Fibroblast of skin of right biceps (primary cell): ENCODE measurements at regions not wholly inside any gene's neighbourhood (a gene's known extent, or its start where the extent isn't known, plus 50 kb on each side); places are given as distances from the start of the nearest gene placed in this dataset.

Source experiments
- DNase-seq: peaks from one replicate; pipeline ENCODE4 v3.0.0-alpha.2; 2013

DNA sequence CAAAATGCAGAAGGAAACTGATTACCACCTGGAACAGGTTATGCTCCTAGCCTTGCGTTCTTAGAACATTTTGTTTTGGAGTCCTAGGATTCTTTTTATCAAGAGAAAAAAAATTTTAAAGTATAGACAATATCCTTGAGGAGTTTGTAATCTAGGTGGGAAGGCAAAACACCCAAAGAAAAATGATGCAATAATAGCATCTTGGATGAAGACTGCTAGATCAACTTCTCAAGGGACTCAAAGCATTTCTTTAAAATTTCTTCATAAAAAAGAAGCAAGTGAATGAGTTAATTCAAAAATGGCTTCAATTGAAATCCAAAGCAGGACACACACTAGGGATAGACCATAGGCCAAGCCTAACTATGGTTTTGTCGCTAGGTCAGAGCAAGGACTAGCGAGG lies 515.8 kb upstream of the ZFHX3 start:
- DNase-seq: no peak

GRCh38 chr16:73560497-73560896 lies 512.6 kb upstream of the ZFHX3 start:
- DNase-seq: no peak

DNA sequence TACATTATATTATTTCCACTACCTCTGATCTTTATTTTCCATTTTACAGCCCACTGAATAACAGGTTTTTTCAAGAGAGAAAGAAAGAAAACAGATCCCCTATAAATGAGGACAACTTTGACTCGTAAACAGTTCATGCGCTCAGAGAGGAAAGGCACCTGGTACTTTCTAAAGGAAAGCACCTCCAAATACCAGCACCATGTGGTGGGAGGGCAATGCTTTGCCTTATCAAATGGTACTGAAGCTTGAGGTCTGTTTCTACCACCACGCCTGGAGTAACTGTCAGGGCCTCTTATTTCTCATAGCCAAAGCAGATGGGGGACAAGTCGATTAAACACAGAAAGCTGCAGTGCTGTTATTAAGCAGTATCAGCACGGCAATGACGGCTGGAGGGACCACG lies 510.3 kb upstream of the ZFHX3 start:
- DNase-seq: no peak

DNA sequence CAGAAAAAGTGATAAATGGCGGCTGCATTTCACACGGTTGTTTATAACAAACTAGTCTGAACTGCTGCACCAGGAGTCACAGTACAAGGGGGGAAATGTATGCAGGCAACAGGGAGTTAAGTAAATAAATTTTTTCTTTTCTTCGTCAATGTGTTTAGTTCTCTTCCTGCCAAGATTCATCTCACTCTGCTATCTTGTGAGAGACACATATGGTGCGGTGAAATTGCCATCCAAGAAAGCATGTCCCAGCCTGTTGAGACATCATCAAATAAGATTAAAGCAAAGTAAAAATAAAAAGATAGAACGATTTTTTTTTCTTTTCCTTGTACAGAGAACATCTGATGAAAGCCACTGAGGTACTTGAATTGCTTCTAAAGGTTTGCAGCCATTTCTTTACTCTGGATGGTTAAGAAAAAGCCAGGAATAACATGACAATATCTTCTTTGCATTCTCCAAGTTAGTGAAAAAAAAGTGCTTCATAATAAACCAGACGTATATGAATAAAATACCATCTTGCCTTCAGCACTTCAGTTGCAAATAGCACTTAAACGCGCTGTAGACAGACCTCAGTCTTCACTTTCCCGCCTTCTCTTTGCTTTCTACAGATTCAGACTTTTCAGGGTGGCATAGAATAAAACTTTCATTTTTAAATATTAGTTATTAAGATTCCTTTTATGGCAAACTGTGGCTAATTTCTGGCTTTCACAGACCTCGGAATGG lies 506.2 kb upstream of the ZFHX3 start:
- no peak for DNase-seq

DNA sequence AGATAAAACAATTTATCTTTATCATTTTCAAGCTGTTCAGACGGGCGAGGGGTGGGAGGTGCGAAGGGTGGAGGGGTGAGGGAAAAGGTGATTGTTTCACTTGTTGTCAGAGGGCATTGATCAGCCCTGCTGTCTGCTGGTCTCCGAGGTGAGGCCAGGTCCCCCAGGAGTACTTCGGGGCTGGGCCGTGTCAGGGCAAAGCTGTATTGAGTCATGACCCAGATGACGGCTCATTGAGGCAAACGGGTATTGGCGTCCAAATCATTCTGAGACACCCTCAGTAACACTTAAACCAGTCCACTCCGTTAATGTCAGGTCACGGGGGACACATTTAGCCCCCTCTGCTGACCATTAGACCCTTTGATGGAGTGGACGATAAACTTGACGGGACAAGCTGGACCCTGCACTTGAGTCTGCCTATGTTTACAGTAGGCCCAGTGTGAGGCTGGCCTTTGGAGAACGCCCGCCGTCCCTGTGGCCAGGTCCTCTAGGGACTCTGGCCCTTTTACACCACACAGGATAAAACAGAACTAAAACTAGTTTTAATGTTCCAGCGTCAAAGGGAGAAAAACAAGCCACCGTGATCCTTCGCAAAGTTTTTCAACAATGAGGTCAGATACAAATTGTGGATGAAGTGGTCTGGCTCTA lies 502.2 kb upstream of the ZFHX3 start:
- DNase-seq: no peak

DNA sequence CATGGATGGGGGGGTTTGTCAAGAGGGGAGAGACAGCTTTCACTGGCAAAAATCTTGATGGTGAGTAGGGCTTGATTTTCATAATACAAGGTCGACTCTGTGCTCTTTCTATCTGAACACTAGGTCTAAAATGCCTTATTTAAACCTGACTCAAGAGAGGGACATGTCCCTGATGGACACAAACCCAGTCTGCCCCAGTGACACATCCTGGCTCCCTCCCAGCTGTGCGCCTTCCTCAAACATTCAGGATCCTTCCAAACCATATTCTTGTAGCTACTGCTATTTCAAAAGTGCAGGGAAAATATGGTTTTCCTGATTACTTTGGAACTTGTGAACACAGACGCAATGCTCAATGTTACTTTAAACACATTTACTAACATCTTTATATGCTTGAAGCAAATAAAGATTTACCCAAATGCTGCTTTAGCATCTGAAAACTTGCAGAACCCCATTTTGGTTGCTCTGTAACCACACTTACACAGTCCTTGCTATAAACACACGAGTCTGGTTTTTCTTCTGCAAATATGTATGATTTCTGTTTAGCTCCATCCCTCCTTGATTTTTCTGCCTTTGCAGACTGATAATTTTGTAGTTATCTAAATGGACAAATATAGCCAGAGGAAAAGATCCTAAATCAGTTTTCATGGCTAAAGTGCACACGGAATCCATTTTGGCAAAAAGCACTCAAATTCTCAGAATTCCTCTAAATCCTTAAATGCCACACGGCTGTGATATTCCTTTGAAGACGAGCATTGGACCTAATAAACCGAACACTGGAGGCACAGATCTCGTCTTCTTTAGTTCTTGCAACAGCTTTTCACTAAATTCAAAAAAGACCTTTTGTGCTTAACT lies 499.9 kb upstream of the ZFHX3 start:
- no peak for DNase-seq

- DNase-seq: no peak
Observed at GRCh38 chr16:73546341-73546845, 498.5 kb upstream of the ZFHX3 start.

DNA sequence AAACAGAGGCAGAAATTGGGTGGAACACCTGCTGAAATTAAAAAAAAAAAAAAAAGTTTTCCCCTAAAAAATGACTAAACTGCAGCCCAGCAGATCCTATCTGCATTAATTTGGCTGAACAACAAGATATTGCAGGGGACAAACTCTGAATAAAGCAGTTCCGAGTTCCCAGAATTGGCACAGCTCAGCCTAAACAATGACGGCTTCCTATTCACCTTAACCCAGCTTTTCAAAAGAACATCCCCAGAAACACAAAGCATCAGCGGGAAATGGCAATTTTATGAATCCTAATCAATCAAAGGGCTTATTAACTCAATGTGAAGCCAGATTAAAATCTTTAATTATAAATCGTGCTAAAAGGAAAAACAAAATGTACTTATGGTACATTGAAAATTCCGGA lies 497.8 kb upstream of the ZFHX3 start:
- DNase-seq: no peak

DNA sequence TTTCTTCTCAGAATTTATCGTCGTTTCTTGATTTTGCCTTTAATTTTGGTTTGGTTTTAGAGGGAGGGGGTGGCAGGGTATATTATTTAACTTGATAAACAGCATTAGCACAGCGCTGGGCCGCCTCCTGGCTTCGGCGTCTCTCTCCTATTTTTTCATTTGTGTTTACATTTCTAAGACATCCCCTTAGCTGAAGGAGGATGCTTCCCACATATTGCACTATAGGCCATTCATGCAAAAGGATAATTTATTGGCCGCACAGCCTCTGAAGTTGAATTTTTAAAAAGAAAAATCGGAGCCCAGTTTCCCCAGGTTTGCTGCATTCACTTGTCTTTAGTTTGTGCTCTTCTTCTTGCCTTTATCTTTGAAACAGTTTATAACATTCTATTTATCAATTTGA lies 497.4 kb upstream of the ZFHX3 start:
- DNase-seq: no peak

DNA sequence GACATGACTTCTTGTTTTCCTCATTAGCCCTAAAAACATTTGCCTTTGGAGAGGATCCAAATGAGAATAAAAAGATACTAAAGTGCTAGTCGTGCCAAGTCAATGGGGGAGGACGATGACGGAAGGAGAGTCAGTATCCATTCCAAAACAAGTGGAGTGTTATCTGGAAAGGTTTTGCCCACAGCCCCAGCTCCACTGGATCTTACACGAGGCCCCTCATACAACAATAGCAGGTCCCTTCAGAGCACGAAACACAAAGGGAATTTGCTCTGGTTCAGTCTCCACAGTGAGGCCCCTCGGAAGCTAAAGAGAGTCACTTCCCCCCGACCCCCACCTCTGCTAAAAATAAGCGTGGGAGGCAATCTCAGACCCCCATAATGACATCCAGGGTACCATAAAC lies 496.9 kb upstream of the ZFHX3 start:
- DNase-seq: no peak

- DNase-seq: no peak
Observed at GRCh38 chr16:73543970-73544599, 496.2 kb upstream of the ZFHX3 start.

- DNase-seq: no peak
Observed at GRCh38 chr16:73543331-73543969, 495.5 kb upstream of the ZFHX3 start.

DNA sequence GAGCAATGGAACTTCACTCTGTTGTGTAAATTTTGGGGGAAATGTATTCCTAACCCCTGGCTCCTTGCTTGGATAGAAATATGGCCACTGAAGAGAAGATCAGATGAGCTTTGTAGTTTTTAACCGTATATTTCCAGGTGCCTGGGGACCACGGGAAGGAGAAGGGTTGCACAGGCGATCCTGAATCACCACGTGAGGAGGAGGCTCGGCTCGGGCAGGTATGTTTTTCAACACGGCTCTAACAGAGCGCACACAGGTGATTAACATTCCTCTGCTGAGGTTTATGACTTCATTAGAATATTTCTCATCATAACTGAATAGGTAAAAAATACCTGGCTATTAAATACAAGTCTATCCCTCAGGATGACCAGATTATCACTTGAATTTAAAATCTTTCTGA lies 495.0 kb upstream of the ZFHX3 start:
- DNase-seq: no peak

- DNase-seq: no peak
Observed at GRCh38 chr16:73537921-73538320, 490.0 kb upstream of the ZFHX3 start.

DNA sequence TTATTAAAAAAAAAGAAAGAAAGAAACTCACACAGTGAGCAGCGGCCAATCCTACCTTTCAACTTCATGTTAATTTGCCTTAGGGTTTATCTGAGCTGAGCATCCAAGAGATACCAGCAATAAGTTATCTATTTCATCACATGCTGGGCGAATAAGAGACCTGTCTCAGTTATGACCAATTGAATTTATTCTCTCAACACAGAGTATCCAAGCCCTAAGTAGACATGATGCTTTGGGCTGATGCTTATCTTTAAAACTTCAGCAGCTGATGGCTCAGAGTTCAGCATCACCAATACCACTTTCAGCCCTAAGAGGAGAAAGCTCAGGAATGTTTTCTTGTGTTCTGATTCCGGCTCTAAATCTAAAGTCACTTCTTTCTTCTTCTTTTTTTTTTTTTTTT lies 489.0 kb upstream of the ZFHX3 start:
- no peak for DNase-seq

DNA sequence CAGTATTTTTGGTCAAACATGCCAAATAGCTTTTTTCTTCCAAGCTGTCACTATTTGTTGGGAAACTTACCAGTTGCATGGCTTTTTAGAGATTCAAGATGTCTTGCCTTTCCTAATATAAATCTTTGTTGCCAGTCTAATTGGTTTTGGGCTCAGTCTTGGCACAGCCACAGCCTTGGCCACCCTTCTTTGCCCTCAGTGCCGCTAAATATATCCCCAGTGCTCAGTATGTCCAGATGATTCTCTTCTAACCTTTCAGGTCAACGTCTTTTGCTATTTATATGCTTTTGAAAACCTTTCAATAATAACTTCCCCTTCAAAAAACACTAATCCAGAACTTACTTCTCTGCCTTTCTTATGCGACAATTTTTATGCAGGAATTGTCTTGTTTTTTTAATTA lies 483.1 kb upstream of the ZFHX3 start:
- DNase-seq: no peak

DNA sequence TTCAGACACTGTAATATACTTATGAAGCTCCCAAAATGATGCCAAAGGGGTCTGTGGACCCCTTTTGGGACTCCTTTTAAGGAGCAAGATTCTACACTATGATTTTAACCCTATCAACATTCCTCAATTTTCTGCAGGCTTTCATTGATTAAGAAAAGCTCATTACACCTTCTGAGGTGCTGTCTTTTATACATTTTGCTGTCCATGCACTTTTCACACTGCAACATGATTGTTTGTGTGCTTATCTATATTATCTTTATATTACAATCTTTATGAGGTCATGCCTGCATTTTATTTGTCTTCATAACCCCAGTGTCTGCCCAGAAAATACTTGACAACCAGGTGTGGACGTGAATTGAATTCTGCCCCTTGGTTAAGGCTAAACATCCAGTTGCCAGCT lies 482.6 kb upstream of the ZFHX3 start:
- DNase-seq: no peak

GRCh38 chr16:73529303-73530012 lies 481.5 kb upstream of the ZFHX3 start:
- no peak for DNase-seq

DNA sequence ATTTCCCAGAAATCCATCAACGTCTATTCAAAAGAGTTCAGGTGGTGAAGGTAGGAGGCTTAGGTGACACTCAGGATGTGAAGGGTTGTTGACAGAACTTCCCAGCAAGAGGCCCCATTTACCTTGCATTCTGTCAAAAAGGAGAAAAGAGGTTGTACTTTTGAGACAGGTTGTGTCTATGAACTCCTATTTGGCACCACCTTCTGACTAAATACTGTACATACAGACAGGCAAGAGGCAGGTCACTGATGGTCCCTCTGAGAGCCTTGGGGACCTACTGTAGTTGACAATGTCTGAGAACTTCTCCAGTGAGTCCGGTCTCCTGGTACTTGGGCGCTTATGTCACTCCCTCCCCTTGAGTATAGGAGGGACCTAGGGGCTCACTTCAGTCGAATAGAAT lies 479.3 kb upstream of the ZFHX3 start:
- no peak for DNase-seq

- no peak for DNase-seq
Observed at GRCh38 chr16:73526011-73526804, 478.3 kb upstream of the ZFHX3 start.

- DNase-seq: no peak
Observed at GRCh38 chr16:73523209-73523608, 475.3 kb upstream of the ZFHX3 start.
